ENCODE measurements at regions not wholly inside any gene's neighbourhood (a gene's known extent, or its start where the extent isn't known, plus 50 kb on each side); places are given as distances from the start of the nearest gene placed in this dataset.

DNA sequence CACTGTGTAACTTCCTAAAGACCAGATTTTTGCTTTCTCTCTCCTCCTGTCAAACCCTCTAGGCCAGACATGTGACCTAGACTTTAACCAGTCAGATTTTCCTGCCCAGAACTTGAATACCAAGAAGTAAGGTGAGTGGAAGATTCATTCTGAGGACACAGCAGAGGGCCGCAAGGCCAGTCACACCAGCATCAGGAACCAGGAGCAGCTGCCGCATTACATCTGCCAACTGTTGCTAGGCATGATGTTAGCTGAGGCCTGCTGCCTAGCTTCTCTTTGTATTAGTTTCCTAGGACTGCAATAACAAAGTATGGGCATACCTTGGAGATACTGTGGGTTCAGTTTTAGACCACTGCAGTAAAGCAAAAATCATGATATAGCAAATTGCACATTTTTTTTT, 101.9 kb upstream of the BMP4 start:
- H3K27me3 ChIP-seq: no peaks in the 10 kb centered on the region
- TF ChIP-seq POLR2AphosphoS5 (IDR thresholded peaks at IDR 0.05) (no peak), EP300 (IDR thresholded peaks at IDR 0.05) (no peak), POLR2A (IDR thresholded peaks at IDR 0.05) (no peak)
- TF ChIP-seq, protein P1, sequence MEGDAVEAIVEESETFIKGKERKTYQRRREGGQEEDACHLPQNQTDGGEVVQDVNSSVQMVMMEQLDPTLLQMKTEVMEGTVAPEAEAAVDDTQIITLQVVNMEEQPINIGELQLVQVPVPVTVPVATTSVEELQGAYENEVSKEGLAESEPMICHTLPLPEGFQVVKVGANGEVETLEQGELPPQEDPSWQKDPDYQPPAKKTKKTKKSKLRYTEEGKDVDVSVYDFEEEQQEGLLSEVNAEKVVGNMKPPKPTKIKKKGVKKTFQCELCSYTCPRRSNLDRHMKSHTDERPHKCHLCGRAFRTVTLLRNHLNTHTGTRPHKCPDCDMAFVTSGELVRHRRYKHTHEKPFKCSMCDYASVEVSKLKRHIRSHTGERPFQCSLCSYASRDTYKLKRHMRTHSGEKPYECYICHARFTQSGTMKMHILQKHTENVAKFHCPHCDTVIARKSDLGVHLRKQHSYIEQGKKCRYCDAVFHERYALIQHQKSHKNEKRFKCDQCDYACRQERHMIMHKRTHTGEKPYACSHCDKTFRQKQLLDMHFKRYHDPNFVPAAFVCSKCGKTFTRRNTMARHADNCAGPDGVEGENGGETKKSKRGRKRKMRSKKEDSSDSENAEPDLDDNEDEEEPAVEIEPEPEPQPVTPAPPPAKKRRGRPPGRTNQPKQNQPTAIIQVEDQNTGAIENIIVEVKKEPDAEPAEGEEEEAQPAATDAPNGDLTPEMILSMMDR (IDR thresholded peaks at IDR 0.05): no peak
- 97 to 99% methylated on average over 2 of the region's 2 CpGs for WGBS, 2 donors
- H3K36me3 ChIP-seq: no peaks in the 10 kb centered on the region
- intact Hi-C loops (cut with DNase I): no loop called here
- H3K4me3 ChIP-seq: no peak overlapping the region
- no peak overlapping the region for H3K27ac ChIP-seq
- H3K4me1 ChIP-seq: no peaks in the 10 kb centered on the region
- DNase-seq: no peak
- no peaks in the 10 kb centered on the region for H3K9me3 ChIP-seq

DNA sequence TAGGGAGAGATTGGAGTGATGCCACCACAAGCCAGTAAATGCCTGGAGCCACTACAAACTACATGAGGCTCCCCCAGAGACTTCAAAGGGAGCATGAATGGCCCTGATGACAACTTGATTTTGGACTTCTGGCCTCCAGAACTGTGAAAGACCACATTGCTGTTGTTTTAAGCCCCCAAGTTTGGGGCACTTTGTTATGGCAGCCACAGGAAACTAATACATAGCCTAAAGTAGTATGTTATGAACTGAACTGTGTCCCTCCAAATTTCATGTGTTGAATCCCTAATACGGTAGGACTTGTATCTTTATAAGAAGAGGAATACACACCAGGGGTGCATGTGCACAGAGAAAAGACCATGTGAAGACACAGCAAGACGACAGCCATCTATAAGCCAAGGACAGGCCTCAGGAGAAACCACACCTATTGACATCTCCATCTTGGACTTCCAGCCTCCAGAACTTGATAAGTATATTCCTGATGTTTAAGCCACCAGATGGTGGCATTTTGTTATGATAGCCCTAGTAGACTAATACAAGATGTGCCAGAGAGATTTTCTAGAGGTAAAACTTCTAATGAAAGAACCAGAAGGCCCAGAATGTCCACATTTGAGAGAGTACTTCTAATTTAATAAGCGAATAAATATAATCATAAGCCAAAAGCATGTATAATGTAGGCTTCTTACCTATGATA, 127.1 kb upstream of the BMP4 start:
- 93 to 96% methylated on average over 3 of the region's 3 CpGs for WGBS, 2 donors

DNA sequence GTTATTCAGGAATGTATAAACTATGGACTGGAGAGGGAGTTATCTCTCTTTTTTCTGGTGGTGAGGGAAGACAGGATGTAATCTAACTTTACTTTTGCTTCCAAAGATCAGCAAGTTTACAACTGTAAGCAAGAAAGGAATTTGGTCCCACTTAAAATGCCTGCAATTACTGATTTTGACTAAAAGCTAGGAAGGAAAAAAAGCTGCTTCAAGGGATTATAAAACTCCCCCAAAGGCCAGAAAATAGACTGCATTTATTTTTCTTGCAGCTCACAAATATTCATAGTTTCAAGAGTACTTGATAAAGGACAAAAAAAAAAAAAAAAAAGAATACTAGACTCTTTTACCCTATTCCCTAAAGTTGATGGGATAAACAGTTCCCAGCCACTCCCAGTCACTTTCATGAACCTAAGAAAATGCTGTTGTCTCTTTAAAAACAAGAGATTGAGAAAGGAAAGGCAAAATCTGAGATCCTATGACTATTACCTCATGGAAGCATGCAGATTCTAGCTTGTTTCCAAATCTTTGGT, 128.7 kb upstream of the BMP4 start:
- TF ChIP-seq, protein P1 (IDR thresholded peaks at IDR 0.05): no peak
- peak in 2 of 4 donors; percentile 9 to 32 for TF ChIP-seq POLR2AphosphoS5 (IDR thresholded peaks at IDR 0.05)
- Histone ChIP-seq H3K27ac (peak overlapping the region in 1 of 4 donors; percentile 6), H3K9me3 (no peaks in the 10 kb centered on the region), H3K4me3 (no peak overlapping the region), H3K27me3 (no peaks in the 10 kb centered on the region), H3K4me1 (no peaks in the 10 kb centered on the region), H3K36me3 (no peaks in the 10 kb centered on the region)
- no peak for DNase-seq
- intact Hi-C loops (cut with DNase I): no loop called here

More for the DNA sequence above, 127.1 kb upstream of the BMP4 start:
- Histone ChIP-seq H3K9me3 (no peaks in the 10 kb centered on the region), H3K27me3 (no peaks in the 10 kb centered on the region), H3K27ac (no peak overlapping the region), H3K4me1 (no peaks in the 10 kb centered on the region), H3K4me3 (no peak overlapping the region), H3K36me3 (no peaks in the 10 kb centered on the region)
- no peak for DNase-seq
- TF ChIP-seq, protein P1 (IDR thresholded peaks at IDR 0.05): no peak
- no peak for TF ChIP-seq POLR2A (IDR thresholded peaks at IDR 0.05)
- TF ChIP-seq EP300 (IDR thresholded peaks at IDR 0.05): no peak
- TF ChIP-seq POLR2AphosphoS5 (IDR thresholded peaks at IDR 0.05): no peak
- intact Hi-C loops (cut with DNase I): no loop called here

DNA sequence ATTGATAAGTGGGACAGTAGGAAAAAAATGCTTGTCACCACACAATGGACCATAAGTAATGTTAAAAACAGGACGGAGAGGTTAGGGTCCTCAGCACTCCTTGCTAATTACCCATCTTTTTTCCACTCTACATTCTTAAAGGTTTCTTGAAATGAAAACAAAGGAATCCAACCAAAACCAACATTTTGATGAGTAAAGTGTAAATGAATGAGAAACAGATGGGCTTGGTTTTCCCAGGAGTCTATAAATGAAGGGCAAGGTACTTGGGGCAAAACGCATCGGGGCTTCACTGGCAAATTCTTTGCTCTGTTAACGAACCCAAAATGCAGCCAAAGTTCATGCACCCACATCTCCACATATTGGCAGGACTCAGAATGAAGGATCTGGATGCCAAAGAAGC, 129.2 kb upstream of the BMP4 start:
- intact Hi-C loops (cut with DNase I): no loop called here
- TF ChIP-seq POLR2AphosphoS5 (IDR thresholded peaks at IDR 0.05) (no peak), POLR2A (IDR thresholded peaks at IDR 0.05) (no peak), EP300 (IDR thresholded peaks at IDR 0.05) (no peak)
- TF ChIP-seq, protein P1 (IDR thresholded peaks at IDR 0.05): no peak
- 67 to 77% methylated on average over 4 of the region's 4 CpGs for WGBS, 2 donors
- H3K9me3 ChIP-seq: no peaks in the 10 kb centered on the region
- no peak overlapping the region for H3K4me3 ChIP-seq
- no peaks in the 10 kb centered on the region for H3K27me3 ChIP-seq
- no peaks in the 10 kb centered on the region for H3K36me3 ChIP-seq
- no peak for DNase-seq
- H3K4me1 ChIP-seq: no peaks in the 10 kb centered on the region
- peak overlapping the region in 2 of 4 donors; percentile 6 to 42 for H3K27ac ChIP-seq

DNA sequence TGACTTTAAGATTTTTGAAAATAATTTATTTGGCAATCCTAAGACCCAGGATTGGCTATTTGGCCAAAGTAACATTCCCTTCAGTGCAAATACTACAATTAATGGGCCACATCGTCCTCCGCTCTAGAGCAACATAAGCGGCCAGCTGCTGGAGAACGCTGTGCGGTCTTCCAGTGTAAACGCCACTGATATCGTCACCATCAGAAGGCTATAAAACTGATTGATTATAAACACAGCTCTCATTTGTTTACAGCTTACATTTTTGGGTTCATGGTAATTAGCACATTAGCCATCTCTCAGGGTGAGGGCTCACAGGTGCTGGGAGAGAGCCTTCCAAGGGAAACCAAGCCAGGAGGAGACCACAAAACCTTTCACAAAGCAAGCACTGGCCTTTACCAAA, 130.1 kb upstream of the BMP4 start:
- TF ChIP-seq, protein P1 (IDR thresholded peaks at IDR 0.05): no peak
- TF ChIP-seq POLR2A (IDR thresholded peaks at IDR 0.05) (no peak), EP300 (IDR thresholded peaks at IDR 0.05) (peak in 1 of 4 donors; percentile 28), POLR2AphosphoS5 (IDR thresholded peaks at IDR 0.05) (peak; percentile 35 to 72 (median 58))
- Histone ChIP-seq H3K9me3 (no peaks in the 10 kb centered on the region), H3K36me3 (no peaks in the 10 kb centered on the region), H3K4me1 (no peaks in the 10 kb centered on the region), H3K27me3 (no peaks in the 10 kb centered on the region), H3K4me3 (no peak overlapping the region), H3K27ac (peak overlapping the region in 3 of 4 donors; percentile 4 to 42 (median 25))
- WGBS, 2 donors: 67 to 88% methylated on average over 7 of the region's 7 CpGs
- peak; percentile 80 for DNase-seq
- intact Hi-C loops (cut with DNase I): no loop called here
